ENCODE measurements at regions not wholly inside any gene's neighbourhood (a gene's known extent, or its start where the extent isn't known, plus 50 kb on each side); places are given as distances from the start of the nearest gene placed in this dataset.

- no peak for TF ChIP-seq CTCF (conservative IDR thresholded peaks at IDR 0.05; ENCODE audit: low read depth, low read length)
- TF ChIP-seq RFX5 (IDR thresholded peaks at IDR 0.05; ENCODE audit: low read depth, low read length): no peak
- TF ChIP-seq POLR2A (IDR thresholded peaks at IDR 0.05; ENCODE audit: low read depth, low read length): no peak
- no peak for TF ChIP-seq USF2 (IDR thresholded peaks at IDR 0.05; ENCODE audit: low read depth, low read length)
- TF ChIP-seq RAD21 (IDR thresholded peaks at IDR 0.05; ENCODE audit: low read length): no peak
- TF ChIP-seq NFE2L2 (IDR thresholded peaks at IDR 0.05; ENCODE audit: low read depth, low read length): no peak
These were observed 157.1 kb downstream of the CRPPA start for GRCh38 chr7:16264036-16264819.
